GM18508 (cell line): ENCODE measurements at regions not wholly inside any gene's neighbourhood (a gene's known extent, or its start where the extent isn't known, plus 50 kb on each side); places are given as distances from the start of the nearest gene placed in this dataset.

ENCODE experiments used
- ATAC-seq: cut with Tn5 transposase; IDR thresholded peaks from one replicate; pipeline ENCODE4 v1.9.1; 2021; ENCODE audit warnings: moderate number of reproducible peaks; ENCODE audit not compliant: insufficient read depth, unreplicated experiment

DNA sequence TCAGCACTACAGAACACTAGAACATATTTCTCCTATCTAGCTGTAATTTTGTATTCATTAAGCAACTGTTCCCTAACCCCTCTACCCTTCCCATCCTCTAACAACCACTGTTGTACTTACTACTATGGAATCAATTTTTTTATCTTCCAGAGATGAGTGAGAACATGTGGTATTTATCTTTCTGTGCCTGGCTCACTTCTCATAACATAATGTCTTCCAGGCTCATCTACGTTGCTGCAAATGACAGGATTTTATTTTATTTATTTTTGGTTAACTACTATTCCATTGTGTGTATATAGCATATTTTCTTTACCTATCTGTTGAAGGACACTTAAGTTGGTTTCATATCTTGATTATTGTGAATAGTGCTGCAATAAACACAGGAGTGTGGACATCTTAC is 200.9 kb upstream of the CHRM2 start:
- ATAC-seq = no peak

DNA sequence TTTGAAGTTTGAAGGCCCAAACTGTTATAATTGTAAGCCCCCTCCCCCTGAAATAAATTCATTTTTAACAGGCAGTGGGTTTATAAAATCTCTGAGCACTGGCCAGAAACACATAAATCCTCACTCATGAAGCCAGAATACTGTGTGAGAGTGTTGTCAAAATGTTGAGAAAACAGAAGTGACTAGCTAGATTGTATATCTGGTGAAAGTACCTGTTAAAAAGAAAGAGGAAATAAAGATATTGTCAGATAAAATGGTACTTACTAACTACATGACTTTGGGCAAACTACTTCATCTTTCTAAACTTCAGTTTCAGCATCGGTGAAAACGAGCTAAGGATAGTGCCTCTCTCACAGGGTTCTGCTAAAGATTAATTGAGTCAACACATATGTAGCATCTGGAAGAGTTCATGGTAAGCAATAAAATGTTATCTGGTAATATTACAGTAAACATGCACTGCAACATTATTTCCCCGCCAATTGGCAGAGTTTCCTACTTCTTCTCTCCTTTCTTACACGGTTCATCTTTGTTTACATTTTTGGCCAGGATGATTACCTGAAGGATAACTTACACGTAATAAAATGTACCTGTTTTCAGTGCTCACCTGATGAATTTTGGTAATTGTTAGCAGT is 202.5 kb upstream of the CHRM2 start:
- ATAC-seq = no peak

DNA sequence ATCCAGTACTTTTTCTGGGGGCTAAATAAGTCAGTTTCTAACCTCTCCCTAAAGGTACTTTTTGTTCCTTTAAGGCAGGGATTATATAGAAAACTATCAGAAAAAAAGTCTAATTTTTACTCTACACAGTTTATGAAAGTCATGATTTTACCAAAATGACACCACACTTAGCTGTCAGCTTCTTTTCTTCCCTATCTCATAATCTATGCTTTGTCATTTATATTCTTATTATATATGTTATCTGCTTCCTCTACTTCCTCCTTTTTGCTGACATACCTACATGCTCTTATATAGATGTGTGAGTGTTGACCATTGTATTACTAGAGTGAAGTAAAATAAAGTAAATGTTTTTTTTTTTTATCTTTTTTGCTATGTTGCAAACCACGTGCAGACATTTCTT is 203.9 kb upstream of the CHRM2 start:
- no peak for ATAC-seq

DNA sequence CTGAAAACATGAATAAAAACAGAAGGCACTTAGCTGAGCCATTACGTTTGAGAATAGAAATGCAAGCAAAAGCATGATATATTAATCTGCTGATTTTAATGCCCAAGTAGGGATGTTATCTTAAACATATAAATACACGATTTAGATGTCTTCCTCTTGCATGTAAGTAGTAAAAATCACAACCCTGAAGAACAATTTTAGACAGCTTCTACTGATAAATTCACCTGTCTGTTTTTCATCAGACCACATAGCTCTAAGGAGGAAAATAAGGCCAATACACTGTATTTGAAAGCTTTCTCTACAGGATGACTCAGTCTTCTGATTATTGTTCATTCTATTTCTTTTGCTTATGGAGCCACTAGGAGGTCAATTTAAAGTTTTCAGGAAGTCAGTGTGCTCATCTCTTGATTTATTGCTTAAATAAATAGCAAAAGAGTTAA is 210.9 kb upstream of the CHRM2 start:
- ATAC-seq = no peak

DNA sequence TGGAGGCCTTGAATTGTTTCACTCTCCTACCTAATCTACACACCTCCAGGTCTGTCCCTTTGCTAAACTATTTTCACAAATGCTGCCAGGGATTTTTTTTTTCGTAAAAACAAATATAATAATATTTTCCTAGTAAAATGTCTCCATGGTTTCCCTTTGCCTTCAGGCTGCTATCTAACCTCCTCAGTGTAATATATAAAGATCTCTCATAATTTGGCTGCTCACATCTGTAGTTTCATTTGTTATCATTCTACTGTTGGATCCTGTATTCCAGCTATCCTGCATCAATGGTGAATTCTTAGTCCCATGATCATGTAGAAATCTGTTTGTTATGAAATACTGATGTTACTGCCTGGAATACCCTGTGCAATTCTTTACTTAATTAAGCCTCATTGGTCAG is 211.9 kb upstream of the CHRM2 start:
- no peak for ATAC-seq

DNA sequence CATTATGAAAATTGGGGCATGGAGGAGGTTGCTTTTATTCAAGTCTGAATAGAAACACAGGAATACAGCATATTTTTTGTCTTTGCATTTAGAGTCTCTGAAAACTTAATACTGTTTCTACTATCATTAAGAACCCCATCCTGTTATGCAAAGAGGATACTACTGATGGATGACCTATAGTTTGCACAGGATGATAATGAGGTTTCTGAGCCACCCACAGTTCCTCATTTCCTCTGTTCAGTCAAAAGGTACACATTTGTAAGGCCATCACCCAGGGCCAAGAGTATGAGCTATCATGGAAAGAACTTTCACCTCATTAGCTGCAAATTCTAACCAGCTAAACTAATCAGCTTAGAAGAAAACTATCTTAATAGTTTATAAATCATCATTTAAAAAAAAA is 213.0 kb upstream of the CHRM2 start:
- no peak for ATAC-seq

DNA sequence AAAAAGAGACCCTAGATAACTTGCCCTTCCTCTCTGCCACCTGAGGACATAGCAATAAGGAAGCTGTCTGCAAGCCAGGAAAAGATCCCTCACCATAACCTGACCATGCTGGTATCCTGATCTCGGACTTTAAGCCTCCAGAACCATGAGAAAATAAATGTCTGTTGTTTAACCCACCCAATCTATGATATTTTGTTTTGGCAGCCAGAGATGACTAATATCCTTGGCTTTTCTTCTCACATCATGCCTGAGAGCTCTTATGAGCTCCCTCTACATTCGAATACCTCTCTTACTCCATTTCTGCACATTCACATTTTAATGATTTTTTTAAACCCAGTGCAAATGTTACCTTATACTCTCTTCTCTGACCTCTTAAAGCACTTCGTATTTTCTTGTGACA is 214.0 kb upstream of the CHRM2 start:
- ATAC-seq = no peak

DNA sequence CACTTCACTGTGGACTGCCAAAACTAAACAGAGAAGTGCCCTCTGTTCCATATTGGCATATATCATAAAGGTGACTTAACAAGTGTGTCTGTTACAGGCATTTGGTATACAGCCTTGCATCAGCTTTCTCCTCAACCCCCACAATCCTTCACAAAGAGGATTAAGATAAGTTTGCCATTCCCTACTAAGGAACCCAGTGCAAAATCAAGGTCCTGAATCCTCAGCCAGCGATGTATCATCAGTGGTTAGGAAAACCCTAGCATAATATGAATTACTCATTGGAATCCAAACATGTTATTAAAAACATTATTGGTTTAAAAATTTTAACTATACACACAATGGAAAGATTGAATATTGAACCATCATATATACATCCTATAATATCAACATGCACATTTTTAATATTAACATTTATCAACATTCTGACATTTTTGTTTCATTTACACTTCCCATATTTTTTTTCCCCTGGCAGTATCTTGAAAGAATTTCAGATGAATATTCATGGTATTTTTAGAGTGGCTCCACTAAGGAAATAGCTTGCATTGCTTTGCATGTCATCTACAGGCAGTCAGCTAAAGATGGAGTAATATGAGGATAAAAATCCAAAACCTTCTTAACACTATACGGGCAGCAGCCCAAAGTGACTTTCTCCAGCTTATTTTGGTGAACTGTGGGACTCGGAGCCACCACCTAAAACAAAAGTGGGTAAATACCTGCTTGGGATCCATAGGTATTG is 215.6 kb upstream of the CHRM2 start:
- no peak for ATAC-seq

DNA sequence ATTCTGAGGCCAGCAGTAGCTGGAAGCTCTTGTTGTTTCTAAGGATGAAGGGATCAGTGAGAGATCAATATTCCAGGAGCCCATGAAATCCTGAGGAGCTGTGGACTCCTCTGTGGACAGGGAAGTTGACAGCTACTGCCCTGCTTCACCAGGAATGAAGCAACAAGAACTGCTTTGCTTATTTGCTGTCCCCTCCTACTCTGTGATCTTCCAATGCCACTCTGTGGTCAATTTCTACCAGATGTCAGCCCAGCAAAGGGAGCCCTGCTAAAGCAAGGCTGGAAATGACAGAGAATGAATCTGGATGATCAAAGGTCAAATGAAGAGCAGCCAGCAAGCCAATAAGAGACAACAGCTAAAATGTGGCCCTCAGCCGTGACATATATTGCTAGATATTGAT is 227.5 kb upstream of the CHRM2 start:
- ATAC-seq = no peak

DNA sequence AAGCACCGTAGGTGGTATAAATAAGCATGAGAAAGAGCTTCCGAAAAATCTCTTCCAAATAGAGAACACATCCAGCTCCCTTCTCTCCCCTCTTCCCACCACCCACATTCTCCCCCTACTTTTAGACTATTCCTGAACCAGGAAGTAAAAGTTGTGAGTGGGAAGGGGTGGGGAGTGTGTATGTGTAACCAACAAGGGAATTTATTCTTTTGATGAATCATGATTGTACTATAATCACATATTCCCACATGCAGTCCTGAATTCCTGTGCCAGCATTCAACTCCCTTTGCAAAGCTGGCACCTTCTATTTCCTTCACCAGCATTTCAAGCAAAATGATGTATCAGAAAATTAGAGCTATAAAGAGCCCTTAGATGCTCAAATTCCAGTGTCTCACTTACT is 230.6 kb upstream of the CHRM2 start:
- no peak for ATAC-seq

DNA sequence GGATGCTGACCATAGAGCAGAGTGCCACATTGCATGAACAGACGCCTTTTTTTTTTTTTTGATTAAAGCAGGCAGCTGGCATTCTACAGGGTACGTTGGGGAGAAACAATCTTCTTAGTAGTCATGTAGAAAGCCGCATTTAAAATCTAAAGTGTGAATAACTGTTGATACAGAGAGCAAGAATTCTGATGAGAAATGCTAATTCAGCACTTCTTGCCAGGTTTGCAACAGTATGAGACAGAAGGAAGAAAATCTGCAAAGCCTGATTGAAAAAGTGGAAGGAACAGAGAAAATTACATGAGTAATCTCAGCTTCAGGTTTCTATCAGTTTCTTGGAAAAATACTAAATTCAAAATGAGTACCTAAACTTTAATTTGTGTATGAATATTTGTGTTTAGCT is 232.7 kb upstream of the CHRM2 start:
- ATAC-seq = no peak

DNA sequence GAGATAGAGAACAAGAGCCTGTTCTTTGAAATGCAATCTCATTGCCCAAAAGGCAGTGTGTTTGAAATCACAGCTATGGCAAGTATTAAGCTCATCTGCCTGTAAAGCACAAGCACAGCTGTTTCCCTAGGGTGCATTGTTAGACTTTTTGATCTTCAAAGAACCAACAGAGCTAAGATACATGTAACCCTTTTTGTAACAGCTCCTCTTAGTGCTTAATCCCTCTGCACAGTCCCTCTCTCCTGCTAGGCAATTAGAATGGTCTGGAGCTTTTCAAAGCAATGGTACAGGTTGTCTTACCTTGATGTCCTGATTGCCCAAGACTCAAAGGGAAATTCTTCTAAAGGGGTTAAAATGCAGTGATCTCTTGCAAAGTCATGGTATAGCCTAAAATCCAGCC is 249.6 kb upstream of the CHRM2 start:
- no peak for ATAC-seq

DNA sequence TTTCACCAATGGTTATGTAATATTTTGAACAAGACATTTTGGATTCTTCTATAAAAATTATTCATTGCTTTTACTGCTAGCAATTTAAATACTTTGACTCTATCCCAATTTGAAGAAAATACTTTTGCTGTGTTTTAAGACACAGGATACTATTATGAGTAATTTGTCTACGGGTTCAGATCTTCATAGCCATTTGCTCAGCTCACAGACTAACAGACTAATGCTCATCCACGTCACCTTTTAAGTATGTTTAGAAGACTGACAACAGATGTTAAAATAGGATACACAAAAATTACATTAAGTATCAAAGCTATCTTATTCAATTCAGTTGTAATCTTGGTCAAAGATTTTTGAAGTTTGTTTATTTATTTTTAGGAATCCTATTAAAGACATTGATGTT is 251.3 kb upstream of the CHRM2 start:
- ATAC-seq = no peak

DNA sequence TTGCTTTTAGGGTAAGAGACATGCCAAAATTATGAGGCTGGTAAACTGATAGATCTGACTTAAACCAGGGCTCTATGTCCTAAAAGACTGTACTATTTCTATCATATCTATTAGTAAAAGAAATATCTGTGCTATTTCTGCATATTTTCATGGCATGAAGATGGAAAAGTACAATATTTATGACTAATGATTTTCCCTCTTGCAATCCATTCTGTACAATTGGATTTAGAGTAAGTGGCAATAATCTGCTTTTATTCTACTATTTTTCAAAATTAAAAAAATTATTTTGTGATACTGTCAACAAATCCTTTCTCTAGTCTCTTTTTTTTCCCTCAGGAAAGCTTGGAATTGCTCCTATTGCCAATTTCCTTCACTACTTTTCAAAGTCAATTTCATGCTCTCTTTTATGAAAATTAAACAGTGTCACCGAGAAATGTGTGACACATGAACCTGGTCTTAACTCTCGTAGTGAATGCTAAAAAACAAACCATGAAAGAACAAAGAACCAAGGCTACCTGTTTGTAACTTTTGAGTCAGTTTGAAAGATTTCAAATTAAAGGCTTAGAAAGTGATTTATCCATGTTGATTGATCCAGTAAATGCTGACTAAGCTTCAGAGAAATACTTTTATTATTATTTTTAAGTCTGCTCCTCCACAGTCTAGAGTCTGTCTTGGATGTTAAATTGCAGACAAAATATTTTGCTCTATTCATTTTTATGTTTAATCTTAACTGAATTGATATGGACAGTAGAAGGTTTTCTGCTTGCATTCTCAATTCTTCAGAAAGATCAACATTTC is 262.7 kb upstream of the CHRM2 start:
- ATAC-seq = no peak

DNA sequence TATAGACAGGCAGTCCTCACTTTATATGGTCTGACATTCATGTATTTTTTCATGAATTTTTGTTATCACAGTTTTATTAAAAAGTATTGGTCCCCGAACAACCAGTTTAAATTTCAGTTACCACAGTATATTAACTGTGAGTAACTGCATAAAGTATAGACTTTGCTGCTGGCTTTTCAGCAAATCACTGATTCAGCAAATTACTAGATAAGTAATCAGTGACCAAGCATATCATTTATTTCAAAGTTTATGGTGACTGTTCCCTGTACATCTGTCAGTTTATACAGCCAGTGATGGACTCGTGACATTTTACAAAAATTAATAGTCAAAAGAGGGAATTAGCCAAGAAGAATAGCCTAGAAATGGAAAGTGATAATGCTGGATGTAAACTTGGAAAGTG is 266.7 kb upstream of the CHRM2 start:
- no peak for ATAC-seq

DNA sequence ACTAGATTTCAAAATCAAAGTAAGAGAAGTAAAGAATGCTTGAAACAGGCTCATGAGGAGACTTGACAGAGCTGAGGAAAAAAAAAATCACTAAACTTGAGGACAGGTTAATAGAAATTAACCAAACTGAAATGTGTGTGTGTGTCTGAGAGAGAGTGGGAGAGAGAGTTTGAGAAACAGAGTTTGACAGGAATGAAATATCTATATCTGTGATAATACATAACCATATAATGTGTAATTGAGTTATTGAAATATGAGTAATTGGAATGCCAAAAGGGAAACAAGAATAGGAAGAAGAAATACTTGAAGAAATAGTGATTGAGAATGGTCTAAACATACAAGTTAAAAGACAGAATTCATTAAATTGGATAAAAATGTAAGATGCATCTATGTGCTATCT is 268.0 kb upstream of the CHRM2 start:
- no peak for ATAC-seq

DNA sequence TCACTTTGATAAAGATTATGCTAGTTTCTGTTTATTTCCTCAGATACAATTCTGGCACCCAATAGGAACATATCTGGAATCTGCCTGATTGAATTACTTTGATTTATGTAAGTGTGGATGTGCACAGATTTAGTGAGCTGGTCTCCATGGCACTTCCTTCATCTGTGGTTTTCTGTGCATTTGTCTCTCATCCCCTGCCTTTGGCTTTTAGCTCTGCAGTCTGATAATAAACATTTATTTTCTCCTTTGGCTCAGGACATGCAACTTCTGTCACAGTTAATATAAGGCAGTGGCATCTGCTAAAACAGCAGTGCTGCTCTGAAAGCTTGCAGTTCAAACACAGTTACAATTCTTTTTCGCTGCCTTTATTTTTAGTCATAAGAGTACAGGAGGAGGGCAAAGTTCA is 273.7 kb upstream of the CHRM2 start:
- no peak for ATAC-seq

DNA sequence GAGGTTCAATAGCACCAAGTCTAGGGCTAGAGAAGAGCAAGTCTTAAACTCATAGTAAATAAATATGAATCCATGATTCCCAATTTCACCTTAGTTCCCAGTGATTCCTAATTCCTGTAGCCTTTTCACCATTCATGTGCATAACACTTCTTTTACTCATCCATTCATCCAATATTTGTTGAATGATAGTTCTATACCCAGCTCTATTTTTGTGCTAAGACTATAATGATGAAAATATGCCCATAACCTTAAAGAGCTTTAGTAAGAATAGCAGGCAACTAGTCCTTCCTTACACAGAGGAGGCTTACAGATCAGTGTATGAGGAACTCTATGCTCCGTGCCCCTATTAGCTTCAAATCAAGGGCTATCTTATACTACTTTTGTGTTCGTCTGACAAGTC is 280.2 kb upstream of the CHRM2 start:
- no peak for ATAC-seq

DNA sequence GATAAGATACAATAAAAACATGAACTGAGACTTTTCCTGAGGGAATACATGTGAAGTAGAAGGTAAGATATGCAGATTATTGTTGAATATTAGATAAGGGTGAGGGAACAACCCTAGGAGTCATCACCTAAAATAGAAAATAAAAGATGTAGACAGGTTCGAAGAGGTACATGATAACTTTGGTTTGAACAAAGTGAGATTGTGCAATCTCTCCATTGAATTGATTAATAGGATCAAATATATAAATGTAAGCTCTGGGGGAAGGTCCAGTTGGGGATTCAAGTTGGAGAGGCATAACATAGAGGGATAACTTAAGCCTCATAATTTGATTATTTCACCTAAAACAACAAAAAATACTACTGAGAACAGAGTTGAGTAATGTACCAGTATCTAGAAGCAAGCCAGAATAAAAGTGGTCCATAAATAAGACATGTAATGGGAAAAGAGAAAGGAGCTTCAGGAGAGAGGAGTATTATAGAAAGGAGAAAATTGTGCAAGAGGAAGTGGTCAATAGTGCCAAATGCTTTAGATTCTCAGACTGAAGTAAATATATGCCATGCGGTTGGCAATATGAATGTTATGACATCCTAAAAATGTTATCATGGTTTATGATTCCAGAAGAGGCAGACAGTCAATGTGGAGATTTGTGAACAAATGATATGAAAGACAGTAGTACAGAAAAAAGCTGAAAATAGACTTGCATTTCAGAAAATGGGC is 282.3 kb upstream of the CHRM2 start:
- no peak for ATAC-seq

DNA sequence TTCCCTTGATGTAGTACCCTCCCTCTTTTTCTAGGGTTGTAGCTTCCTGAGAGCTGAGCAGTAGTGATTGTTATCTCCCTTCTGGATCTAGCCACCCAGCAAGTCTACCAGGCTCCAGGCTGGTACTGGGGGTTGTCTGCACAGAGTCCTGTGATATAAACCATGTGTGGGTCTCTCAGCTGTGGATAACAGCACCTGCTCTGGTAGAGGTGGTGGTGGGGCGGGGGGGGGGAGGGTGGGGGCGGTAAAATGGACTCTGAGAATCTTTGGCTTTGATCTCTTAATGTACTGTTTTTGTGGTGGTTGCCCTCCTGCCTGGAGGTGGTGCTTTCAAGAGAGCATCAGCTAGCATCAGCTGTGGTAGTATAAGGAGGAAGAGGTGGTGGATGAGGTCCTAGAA is 302.0 kb upstream of the CHRM2 start:
- no peak for ATAC-seq

DNA sequence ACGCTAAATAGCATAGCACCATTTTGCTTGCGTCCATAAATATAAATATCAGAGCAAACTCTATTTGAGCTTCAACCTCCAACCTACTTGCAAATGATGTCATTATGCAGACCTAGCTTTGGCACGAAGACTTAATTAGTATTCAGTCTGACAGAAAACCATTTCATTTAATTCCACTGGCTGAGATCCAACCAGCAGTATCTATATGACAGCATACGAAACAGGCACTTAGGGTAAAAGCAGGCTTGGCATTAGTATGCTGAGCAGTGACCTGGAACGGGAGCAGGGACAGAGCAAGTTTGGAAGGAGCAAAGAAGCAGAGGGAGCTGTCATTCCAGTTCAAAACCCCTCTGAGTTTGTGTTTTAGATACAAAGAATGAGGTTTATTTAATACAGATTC is 312.5 kb upstream of the CHRM2 start:
- ATAC-seq = no peak
